GM12878 (cell line): ENCODE measurements at regions not wholly inside any gene's neighbourhood (a gene's known extent, or its start where the extent isn't known, plus 50 kb on each side); places are given as distances from the start of the nearest gene placed in this dataset.
A peak's percentile ranks its signal among the peaks of the same experiment; 100 is the strongest.

Experiments used
- ATAC-seq: fragments of 200-7000 bp; cut with Tn5 transposase; 3 replicates; pipeline ENCODE4 v1.9.1; 2020; ENCODE audit warnings: mild to moderate bottlenecking, moderate library complexity
- BruUV-seq: library from RNA; stranded (reverse); fragments of 400-500 nt; replicated peaks from 2 replicates; lab custom pipeline; 2021; lab: Mats Ljungman, UMichigan
- CTCF ChIA-PET: fragments of 300-600 bp; sonication (Branson Sonifier 250); formaldehyde crosslinking; extraction: SDS; loops from one replicate; lab custom pipeline; 2021; ENCODE audit warnings: inconsistent platforms; lab: Yijun Ruan, JAX
- POLR2A ChIA-PET: fragments of 350-600 bp; formaldehyde crosslinking; extraction: SDS; loops from one replicate; lab custom pipeline; 2021; ENCODE audit warnings: inconsistent platforms; lab: Charles Lee
- RAD21 ChIA-PET: fragments of 300-600 bp; sonication (Branson Sonifier 250); formaldehyde crosslinking; loops from one replicate; lab custom pipeline; 2023; ENCODE audit warnings: antibody characterized with exemption; ENCODE audit not compliant: unreplicated experiment; lab: Charles Lee
- SMC1A ChIA-PET: fragments of 300-600 bp; sonication (Branson Sonifier 250); formaldehyde crosslinking; loops from one replicate; lab custom pipeline; 2023; ENCODE audit not compliant: unreplicated experiment, uncharacterized antibody; lab: Charles Lee
- DNase-seq: peaks from one replicate; pipeline ENCODE4 v3.0.0-alpha.2; 2011; ENCODE audit warnings: low read depth, low spot score
- FAIRE-seq: peaks from 3 replicates; lab custom pipeline; 2011; peaks lifted over from hg19 to GRCh38; lab: Jason Lieb, UNC
- H2AFZ ChIP-seq: 2 replicates; pipeline ENCODE4 v1.6.0; 2011; ENCODE audit warnings: low read depth, low read length, control low read depth; ENCODE audit not compliant: control insufficient read depth
- H3K27ac ChIP-seq: 2 replicates; pipeline ENCODE4 v1.5.1; 2011; ENCODE audit warnings: control low read depth; ENCODE audit not compliant: control insufficient read depth, insufficient read depth
- H3K27me3 ChIP-seq, 2 experiments: replicated peaks in 1 of 2; 2 replicates each; pipeline versions ENCODE4 v1.6.0 to v1.6.1; 2011; ENCODE audit warnings: low read length in 1 of 2; ENCODE audit not compliant: control insufficient read depth in 2 of 2, insufficient read depth in 2 of 2
- H3K36me3 ChIP-seq, 2 experiments: 2 replicates each; pipeline ENCODE4 v1.5.1; 2011; ENCODE audit warnings: low read length in 1 of 2; ENCODE audit not compliant: control insufficient read depth in 2 of 2, insufficient read depth in 2 of 2
- H3K4me1 ChIP-seq: 2 replicates; pipeline ENCODE4 v1.6.1; 2011; ENCODE audit warnings: mild to moderate bottlenecking, low read length, moderate library complexity, mixed read lengths; ENCODE audit not compliant: control insufficient read depth, insufficient read depth
- H3K4me2 ChIP-seq: 2 replicates; pipeline ENCODE4 v1.6.0; 2011; ENCODE audit warnings: control low read depth; ENCODE audit not compliant: control insufficient read depth, insufficient read depth
- H3K4me3 ChIP-seq: fragments of 200-600 bp; sonication (generic); 2 replicates; pipeline ENCODE4 v1.5.1; 2016
- H3K79me2 ChIP-seq: 2 replicates; pipeline ENCODE4 v1.6.0; 2011; ENCODE audit warnings: low read length; ENCODE audit not compliant: control insufficient read depth, insufficient read depth
- H3K9ac ChIP-seq: 2 replicates; pipeline ENCODE4 v1.8.0; 2011; ENCODE audit warnings: low read length, control low read depth, mixed read lengths; ENCODE audit not compliant: control insufficient read depth, insufficient read depth
- H3K9me3 ChIP-seq: replicated peaks from 3 replicates; pipeline ENCODE4 v1.5.1; 2011; ENCODE audit warnings: mild to moderate bottlenecking, low read length; ENCODE audit not compliant: control insufficient read depth, insufficient read depth
- H4K20me1 ChIP-seq: 2 replicates; pipeline ENCODE4 v1.6.0; 2011; ENCODE audit not compliant: control insufficient read depth, insufficient read depth
- ATF7 ChIP-seq: fragments of 450-650 bp; IDR thresholded peaks from 2 replicates; pipeline ENCODE4 v1.6.1; 2016; ENCODE audit warnings: low read depth, mild to moderate bottlenecking
- IKZF2 ChIP-seq, 2 experiments: fragments of 450-650 bp; IDR thresholded peaks; 2 replicates each; pipeline ENCODE4 v1.6.1; 2017; ENCODE audit warnings: mild to moderate bottlenecking in 2 of 2, moderate library complexity in 2 of 2
- SMAD5 ChIP-seq: IDR thresholded peaks from 2 replicates; pipeline ENCODE4 v1.6.1; 2016; ENCODE audit warnings: antibody characterized with exemption, low read depth
- WGBS: methylation state at CpG from one replicate; pipeline ENCODE4 v1.1.6; 2016; ENCODE audit warnings: low lambda C conversion rate; ENCODE audit not compliant: insufficient replicate concordance, insufficient coverage; ENCODE audit errors: missing lambda C conversion rate; 5-methylcytosine and 5-hydroxymethylcytosine counted together
- in situ Hi-C: fragments of 300-500 bp; cut with MboI; formaldehyde crosslinking; loops from 9 replicates; pipeline ENCODE4 v1.14.3; 2018; ENCODE audit warnings: mixed read lengths
- intact Hi-C: fragments of 100-400 bp; cut with micrococcal nuclease; formaldehyde crosslinking; loops from one replicate; pipeline ENCODE4 v1.14.2; 2022; ENCODE audit not compliant: unreplicated experiment
- TF ChIP-seq, protein P1 (sequence below): fragments of 450-650 bp; IDR thresholded peaks from 2 replicates; pipeline ENCODE4 v1.6.1; 2017; ENCODE audit warnings: mild to moderate bottlenecking, low read depth, inconsistent platforms; ENCODE audit not compliant: poor library complexity, severe bottlenecking
- TF ChIP-seq, protein P2 (sequence below): fragments of 450-650 bp; IDR thresholded peaks from 2 replicates; pipeline ENCODE4 v1.6.1; 2016; ENCODE audit warnings: mild to moderate bottlenecking
- TF ChIP-seq, protein P3 (sequence below): fragments of 450-650 bp; IDR thresholded peaks from 2 replicates; pipeline ENCODE4 v1.6.1; 2017; ENCODE audit warnings: low read depth, mild to moderate bottlenecking, moderate library complexity

DNA sequence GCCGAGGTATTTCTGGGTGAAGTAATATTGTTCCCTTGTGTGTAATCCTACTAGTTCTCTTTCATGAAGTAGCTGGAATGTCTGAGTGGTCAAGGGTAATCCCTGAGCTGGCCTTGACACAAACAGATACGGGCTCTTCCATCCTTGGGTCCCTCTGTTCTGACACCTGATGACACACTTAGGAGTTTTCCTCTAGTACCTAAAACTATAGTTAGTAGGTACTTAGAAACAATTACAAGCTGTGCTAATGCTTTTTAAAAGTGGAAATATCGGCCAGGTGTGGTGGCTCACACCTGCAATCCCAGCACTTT is 59.2 kb upstream of the IL1R1 start:
- CTCF ChIA-PET = interaction anchor here (0.6 to 6.0 kb wide), 18 partner anchors 9 to 313 kb away, joined by 3 to 46 read pairs (median 4); no protein-coding TSS in a partner anchor
- H3K27ac ChIP-seq = no peak overlapping the region

More for the DNA sequence above, 59.2 kb upstream of the IL1R1 start:
- peak; percentile 45; the same call in 1 of the 2 replicates for TF ChIP-seq ATF7
- TF ChIP-seq, protein P1, sequence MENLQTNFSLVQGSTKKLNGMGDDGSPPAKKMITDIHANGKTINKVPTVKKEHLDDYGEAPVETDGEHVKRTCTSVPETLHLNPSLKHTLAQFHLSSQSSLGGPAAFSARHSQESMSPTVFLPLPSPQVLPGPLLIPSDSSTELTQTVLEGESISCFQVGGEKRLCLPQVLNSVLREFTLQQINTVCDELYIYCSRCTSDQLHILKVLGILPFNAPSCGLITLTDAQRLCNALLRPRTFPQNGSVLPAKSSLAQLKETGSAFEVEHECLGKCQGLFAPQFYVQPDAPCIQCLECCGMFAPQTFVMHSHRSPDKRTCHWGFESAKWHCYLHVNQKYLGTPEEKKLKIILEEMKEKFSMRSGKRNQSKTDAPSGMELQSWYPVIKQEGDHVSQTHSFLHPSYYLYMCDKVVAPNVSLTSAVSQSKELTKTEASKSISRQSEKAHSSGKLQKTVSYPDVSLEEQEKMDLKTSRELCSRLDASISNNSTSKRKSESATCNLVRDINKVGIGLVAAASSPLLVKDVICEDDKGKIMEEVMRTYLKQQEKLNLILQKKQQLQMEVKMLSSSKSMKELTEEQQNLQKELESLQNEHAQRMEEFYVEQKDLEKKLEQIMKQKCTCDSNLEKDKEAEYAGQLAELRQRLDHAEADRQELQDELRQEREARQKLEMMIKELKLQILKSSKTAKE = peak; percentile 10
- TF ChIP-seq IKZF2 (IDR thresholded peaks at IDR 0.05) = peak in 1 of 2 experiments; percentile 63; a peak in 1 of 4 replicates
- TF ChIP-seq, protein P2, sequence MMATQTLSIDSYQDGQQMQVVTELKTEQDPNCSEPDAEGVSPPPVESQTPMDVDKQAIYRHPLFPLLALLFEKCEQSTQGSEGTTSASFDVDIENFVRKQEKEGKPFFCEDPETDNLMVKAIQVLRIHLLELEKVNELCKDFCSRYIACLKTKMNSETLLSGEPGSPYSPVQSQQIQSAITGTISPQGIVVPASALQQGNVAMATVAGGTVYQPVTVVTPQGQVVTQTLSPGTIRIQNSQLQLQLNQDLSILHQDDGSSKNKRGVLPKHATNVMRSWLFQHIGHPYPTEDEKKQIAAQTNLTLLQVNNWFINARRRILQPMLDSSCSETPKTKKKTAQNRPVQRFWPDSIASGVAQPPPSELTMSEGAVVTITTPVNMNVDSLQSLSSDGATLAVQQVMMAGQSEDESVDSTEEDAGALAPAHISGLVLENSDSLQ = 0 out of 2 replicates have a peak, but pooled peaks have one; percentile 1
- TF ChIP-seq SMAD5 = no peak
- TF ChIP-seq, protein P3, sequence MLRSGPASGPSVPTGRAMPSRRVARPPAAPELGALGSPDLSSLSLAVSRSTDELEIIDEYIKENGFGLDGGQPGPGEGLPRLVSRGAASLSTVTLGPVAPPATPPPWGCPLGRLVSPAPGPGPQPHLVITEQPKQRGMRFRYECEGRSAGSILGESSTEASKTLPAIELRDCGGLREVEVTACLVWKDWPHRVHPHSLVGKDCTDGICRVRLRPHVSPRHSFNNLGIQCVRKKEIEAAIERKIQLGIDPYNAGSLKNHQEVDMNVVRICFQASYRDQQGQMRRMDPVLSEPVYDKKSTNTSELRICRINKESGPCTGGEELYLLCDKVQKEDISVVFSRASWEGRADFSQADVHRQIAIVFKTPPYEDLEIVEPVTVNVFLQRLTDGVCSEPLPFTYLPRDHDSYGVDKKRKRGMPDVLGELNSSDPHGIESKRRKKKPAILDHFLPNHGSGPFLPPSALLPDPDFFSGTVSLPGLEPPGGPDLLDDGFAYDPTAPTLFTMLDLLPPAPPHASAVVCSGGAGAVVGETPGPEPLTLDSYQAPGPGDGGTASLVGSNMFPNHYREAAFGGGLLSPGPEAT = peak; percentile 71; the same call in 1 of the 2 replicates
- H3K9me3 ChIP-seq = peaks cover 3% of the 10 kb centered on the region; the same call in 1 of the 3 replicates
- no peak for FAIRE-seq
- no peaks in the 10 kb centered on the region for H3K36me3 ChIP-seq
- H3K4me1 ChIP-seq = peaks cover 31% of the 10 kb centered on the region
- no peak overlapping the region; the same call in 1 of the 2 replicates for H3K4me2 ChIP-seq
- WGBS = 13% methylated on average over 3 of the region's 3 CpGs
- H3K9ac ChIP-seq = no peak overlapping the region
- BruUV-seq = no TSS peak
- no peak for DNase-seq
- H4K20me1 ChIP-seq = no peaks in the 10 kb centered on the region
- no peak; the same call in 2 of the 3 replicates for ATAC-seq
- in situ Hi-C loops (no loop called here), intact Hi-C loops (loop anchor here (1.0 to 5.0 kb wide), 7 partner anchors 17 to 354 kb away; partner anchors contain the start of gene IL18R1)
- POLR2A ChIA-PET = interaction anchor here (0.9 to 3.1 kb wide), 9 partner anchors 9 to 157 kb away, joined by 3 to 17 read pairs (median 8); no protein-coding TSS in a partner anchor
- H3K27me3 ChIP-seq = no peaks in the 10 kb centered on the region
- no peak overlapping the region for H3K4me3 ChIP-seq
- RAD21 ChIA-PET = interaction anchor here (1.0 to 3.8 kb wide), 22 partner anchors 9 to 344 kb away, joined by 3 to 55 read pairs (median 6); no protein-coding TSS in a partner anchor
- SMC1A ChIA-PET = interaction anchor here (0.7 to 9.3 kb wide), 33 partner anchors 9 to 157 kb away, joined by 3 to 108 read pairs (median 5); no protein-coding TSS in a partner anchor
- no peaks in the 10 kb centered on the region for H3K79me2 ChIP-seq
- no peak overlapping the region for H2AFZ ChIP-seq
